ENCODE measurements at regions not wholly inside any gene's neighbourhood (a gene's known extent, or its start where the extent isn't known, plus 50 kb on each side); places are given as distances from the start of the nearest gene placed in this dataset.

GRCh38 chr7:7090460-7090859, 91.9 kb upstream of the C1GALT1 start:
- no peak for TF ChIP-seq CTCF (IDR thresholded peaks at IDR 0.05; ENCODE audit: borderline replicate concordance, extremely low read depth, low read length, poor library complexity, severe bottlenecking)
- no peak for TF ChIP-seq EZH2 (IDR thresholded peaks at IDR 0.05; ENCODE audit: borderline replicate concordance, low read depth, low read length, severe bottlenecking)

All from DND-41 (cell line).